LNCAP (cell line): ENCODE measurements at regions not wholly inside any gene's neighbourhood (a gene's known extent, or its start where the extent isn't known, plus 50 kb on each side); places are given as distances from the start of the nearest gene placed in this dataset.

Experiments used
- TF ChIP-seq, protein P1 (sequence below): fragments of 450-650 bp; IDR thresholded peaks from 2 replicates; pipeline ENCODE4 v1.5.1; 2017; ENCODE audit warnings: mild to moderate bottlenecking

DNA sequence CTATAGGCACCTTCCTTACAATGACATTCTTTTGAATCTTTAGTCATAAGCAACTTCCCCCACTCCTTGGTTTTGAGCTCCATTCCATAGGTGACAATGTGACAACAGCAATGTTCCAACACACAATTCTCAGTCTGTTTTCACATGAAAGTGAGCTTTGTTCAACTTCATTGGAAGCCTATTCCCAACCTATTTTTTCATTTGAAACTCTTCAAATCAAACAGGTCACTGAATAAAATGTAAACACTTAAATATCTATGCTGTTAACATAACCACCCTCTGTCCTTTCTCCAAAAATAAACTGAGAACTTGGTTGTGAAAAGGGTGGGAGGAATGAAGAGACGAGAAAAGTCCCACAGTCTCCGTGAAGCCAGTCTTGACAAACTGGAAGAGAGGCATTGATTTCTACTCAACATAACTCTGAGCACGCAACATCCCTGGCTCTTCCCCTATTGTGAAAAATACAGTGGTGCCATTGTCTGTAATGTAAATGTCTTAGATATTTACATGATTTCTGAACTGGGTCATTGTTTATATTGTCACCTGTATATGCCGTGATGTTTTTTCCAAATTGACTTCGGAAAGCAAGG is 343.1 kb downstream of the TFAP2A start:
- TF ChIP-seq, protein P1, sequence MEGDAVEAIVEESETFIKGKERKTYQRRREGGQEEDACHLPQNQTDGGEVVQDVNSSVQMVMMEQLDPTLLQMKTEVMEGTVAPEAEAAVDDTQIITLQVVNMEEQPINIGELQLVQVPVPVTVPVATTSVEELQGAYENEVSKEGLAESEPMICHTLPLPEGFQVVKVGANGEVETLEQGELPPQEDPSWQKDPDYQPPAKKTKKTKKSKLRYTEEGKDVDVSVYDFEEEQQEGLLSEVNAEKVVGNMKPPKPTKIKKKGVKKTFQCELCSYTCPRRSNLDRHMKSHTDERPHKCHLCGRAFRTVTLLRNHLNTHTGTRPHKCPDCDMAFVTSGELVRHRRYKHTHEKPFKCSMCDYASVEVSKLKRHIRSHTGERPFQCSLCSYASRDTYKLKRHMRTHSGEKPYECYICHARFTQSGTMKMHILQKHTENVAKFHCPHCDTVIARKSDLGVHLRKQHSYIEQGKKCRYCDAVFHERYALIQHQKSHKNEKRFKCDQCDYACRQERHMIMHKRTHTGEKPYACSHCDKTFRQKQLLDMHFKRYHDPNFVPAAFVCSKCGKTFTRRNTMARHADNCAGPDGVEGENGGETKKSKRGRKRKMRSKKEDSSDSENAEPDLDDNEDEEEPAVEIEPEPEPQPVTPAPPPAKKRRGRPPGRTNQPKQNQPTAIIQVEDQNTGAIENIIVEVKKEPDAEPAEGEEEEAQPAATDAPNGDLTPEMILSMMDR = no peak

DNA sequence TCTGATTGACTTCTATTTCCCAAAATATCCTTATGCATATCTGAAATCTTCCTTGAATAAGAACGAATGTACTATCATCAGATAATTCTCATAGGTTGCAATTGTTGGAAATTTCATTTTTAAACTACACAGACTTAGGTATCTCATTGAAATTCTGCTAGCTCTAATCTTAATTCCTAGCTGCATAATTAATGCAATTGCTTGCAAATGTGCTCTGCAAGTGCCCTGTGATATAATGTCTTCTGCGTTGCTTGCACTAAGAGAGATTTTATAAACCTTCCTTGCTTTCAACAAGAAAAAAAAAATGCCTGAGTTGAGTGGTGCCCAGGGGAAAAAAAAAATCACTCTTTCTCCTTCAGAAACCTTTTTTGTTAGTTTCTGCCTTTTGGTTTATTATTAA is 354.9 kb downstream of the TFAP2A start:
- TF ChIP-seq, protein P1 = no peak

DNA sequence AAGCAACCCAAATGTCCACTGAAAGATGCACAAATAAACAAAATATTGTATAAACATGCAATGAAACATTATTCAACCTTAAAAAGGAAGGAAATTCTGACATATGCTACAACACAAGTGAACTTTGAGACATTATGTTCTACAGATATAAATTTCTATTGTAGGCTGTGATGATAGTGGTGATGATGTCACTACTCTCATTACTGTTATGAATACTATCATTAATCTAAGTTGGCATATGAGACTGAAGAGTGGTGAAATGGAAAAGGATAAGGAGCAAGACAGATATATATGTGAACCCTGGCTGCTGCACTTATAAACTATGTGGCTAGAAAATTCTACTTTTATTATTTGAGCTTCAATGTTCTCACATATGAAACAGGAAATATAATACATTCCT is 360.2 kb downstream of the TFAP2A start:
- TF ChIP-seq, protein P1 = no peak

DNA sequence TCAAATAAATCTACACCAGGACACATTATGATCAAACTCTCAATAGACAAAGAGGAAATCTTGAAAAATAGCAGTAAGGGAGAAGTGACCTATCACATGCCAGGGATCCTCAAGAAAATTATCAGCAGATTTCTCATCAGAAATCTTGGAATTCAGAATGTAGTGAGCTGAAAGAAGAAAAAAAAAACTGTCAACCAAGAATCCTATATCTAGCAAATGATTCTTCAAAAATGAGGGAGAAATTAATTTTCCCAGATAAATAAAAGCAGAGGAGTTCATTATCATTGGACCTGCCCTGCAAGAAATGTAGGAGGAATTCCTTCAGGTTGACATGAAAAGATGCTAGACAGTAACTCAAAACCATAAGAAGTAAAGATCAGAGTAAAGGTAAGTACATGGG is 363.6 kb downstream of the TFAP2A start:
- TF ChIP-seq, protein P1 = no peak

DNA sequence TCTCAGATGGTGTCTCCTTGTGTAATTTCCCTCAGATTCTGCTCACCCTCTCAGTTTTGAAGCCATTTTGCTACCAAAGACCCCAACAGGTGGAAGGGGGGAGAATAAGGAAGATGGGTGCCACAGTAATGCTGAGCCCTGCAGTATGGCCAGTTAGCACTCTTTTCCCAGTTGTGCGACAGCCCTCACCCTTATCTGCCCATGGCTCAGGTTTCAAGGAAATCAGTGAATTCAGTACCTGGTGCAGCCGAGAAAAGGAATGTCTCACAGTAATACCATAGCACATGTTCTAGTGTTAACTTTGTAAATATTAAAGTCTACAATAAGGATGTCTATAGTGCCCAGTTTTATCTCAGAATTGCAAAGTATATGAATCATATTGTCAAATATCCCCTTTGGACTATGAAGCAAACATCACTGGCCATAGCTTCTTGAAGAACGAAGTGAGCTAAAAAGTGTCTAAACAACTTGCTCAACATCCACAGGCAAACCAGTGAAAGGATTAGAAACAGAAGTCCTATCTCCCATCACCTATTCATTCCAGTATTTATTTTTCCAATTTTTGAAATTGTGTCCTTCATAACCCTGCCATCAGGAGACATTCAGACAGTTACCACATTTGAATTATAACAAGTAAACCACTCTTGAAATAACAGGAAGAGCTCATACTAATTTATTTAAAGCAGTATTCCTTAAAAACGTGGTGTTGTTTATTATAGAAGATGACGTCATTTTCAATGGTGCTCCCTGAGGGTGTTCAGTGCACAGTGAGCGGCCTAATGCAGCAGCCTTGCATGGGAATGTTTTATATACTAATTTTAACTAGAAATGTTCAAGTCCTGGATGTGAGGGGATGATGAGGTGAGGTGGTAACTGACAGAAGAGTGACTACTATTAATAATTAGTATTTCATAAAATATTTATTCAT is 366.2 kb downstream of the TFAP2A start:
- TF ChIP-seq, protein P1 = no peak

DNA sequence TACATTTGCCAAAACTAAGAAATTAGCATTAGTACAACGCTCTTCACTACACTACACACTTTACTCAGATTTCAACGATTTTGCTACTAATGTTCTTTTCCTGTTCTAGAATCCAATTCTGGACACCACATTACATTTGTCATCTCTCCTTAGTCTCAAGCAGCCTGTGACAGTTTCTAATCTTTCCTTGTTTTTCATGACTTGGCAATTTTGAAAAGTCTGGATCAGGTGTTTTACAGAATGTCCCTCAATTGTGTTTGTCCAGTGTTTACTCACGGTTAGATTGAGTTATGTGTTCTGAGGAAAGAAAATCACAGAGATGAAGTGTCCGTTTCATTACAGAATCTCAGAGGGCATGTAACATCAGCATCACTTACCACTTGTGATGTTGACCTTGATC is 372.6 kb downstream of the TFAP2A start:
- TF ChIP-seq, protein P1 = no peak

DNA sequence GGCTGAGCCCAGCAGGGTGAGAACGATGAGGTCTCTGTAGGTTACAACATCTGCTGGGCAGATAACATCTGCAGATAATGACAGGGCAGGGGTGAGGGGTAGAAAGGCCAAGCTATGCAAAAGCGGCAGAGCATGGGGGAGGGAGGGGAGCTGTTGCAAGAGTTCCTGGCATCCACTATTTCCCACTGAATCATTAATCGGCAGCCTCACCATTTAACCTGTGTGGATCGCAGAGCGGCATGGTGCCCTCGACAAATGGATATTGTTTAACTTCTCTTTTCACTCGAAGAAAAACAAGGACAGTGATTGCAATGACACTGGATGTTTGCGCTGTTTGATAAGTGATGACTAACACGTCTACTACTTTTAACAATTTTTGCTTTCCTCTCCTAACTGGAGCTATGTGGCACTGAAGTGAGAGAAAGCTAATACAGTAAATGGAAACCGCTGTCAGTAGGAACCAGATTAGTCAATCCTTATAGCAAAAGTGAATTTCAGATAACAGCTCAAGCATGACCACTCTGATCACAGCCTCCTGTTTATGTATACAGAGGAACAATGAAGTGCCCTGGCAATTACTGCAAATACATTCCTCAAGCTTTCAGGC is 381.5 kb downstream of the TFAP2A start:
- TF ChIP-seq, protein P1 = no peak
